HG02642 (cell line): ENCODE measurements at regions not wholly inside any gene's neighbourhood (a gene's known extent, or its start where the extent isn't known, plus 50 kb on each side); places are given as distances from the start of the nearest gene placed in this dataset.

ENCODE experiments used
- ATAC-seq: cut with Tn5 transposase; IDR thresholded peaks from one replicate; pipeline ENCODE4 v1.9.1; 2021; ENCODE audit warnings: mild to moderate bottlenecking; ENCODE audit not compliant: unreplicated experiment, poor library complexity

GRCh38 chr5:28561522-28561921 lies 1523.1 kb upstream of the CDH9 start:
- ATAC-seq, result no peak

- ATAC-seq, result no peak
Observed at GRCh38 chr5:28558196-28558595, 1519.8 kb upstream of the CDH9 start.

- ATAC-seq, result no peak
Observed at GRCh38 chr5:28557114-28557513, 1518.7 kb upstream of the CDH9 start.

- ATAC-seq, result no peak
Observed at GRCh38 chr5:28549588-28549987, 1511.2 kb upstream of the CDH9 start.

GRCh38 chr5:28548856-28549255 lies 1510.5 kb upstream of the CDH9 start:
- no peak for ATAC-seq

GRCh38 chr5:28544501-28544900 lies 1506.1 kb upstream of the CDH9 start:
- ATAC-seq, result no peak

- no peak for ATAC-seq
Observed at GRCh38 chr5:28543473-28544098, 1505.2 kb upstream of the CDH9 start.

GRCh38 chr5:28542987-28543386 lies 1504.6 kb upstream of the CDH9 start:
- no peak for ATAC-seq

GRCh38 chr5:28523888-28524635 lies 1485.7 kb upstream of the CDH9 start:
- ATAC-seq, result no peak

- ATAC-seq, result no peak
Observed at GRCh38 chr5:28523416-28523815, 1485.0 kb upstream of the CDH9 start.

GRCh38 chr5:28517691-28518090 lies 1479.3 kb upstream of the CDH9 start:
- no peak for ATAC-seq

GRCh38 chr5:28516722-28517121 lies 1478.3 kb upstream of the CDH9 start:
- ATAC-seq, result no peak

GRCh38 chr5:28512648-28513047 lies 1474.3 kb upstream of the CDH9 start:
- no peak for ATAC-seq

GRCh38 chr5:28505121-28505520 lies 1466.7 kb upstream of the CDH9 start:
- no peak for ATAC-seq

GRCh38 chr5:28500511-28500910 lies 1462.1 kb upstream of the CDH9 start:
- ATAC-seq, result no peak

GRCh38 chr5:28499766-28500290 lies 1461.4 kb upstream of the CDH9 start:
- ATAC-seq, result no peak

GRCh38 chr5:28495876-28496275 lies 1457.5 kb upstream of the CDH9 start:
- ATAC-seq, result no peak

GRCh38 chr5:28493456-28493855 lies 1455.1 kb upstream of the CDH9 start:
- no peak for ATAC-seq

GRCh38 chr5:28488752-28489151 lies 1450.4 kb upstream of the CDH9 start:
- ATAC-seq, result no peak

- ATAC-seq, result no peak
Observed at GRCh38 chr5:28483327-28484025, 1445.1 kb upstream of the CDH9 start.

GRCh38 chr5:28473531-28474107 lies 1435.2 kb upstream of the CDH9 start:
- ATAC-seq, result no peak
